GM23248 (cell line): ENCODE measurements at regions not wholly inside any gene's neighbourhood (a gene's known extent, or its start where the extent isn't known, plus 50 kb on each side); places are given as distances from the start of the nearest gene placed in this dataset.

Experiments used
- DNase-seq: peaks from one replicate; pipeline ENCODE4 v3.0.0-alpha.2; 2015
- H2AFZ ChIP-seq: fragments of 200-600 bp; sonication (generic); 2 replicates; pipeline ENCODE4 v1.6.1; 2016; ENCODE audit warnings: antibody characterized with exemption
- H3F3A ChIP-seq: fragments of 200-600 bp; sonication (generic); 2 replicates; pipeline ENCODE4 v1.6.1; 2016; ENCODE audit warnings: mild to moderate bottlenecking, antibody characterized with exemption, mixed run types; ENCODE audit not compliant: insufficient read depth
- H3K27ac ChIP-seq: fragments of 200-600 bp; sonication (generic); 2 replicates; pipeline ENCODE4 v1.5.1; 2016; ENCODE audit warnings: mild to moderate bottlenecking
- H3K27me3 ChIP-seq: fragments of 200-600 bp; sonication (generic); replicated peaks from 2 replicates; pipeline ENCODE4 v1.6.1; 2016; ENCODE audit warnings: mild to moderate bottlenecking; ENCODE audit not compliant: insufficient read depth
- H3K36me3 ChIP-seq: fragments of 200-600 bp; sonication (generic); 2 replicates; pipeline ENCODE4 v1.6.1; 2016; ENCODE audit warnings: low read depth, mild to moderate bottlenecking
- H3K4me1 ChIP-seq: fragments of 200-600 bp; sonication (generic); 2 replicates; pipeline ENCODE4 v1.6.1; 2016; ENCODE audit warnings: mild to moderate bottlenecking; ENCODE audit not compliant: insufficient read depth
- H3K4me2 ChIP-seq: fragments of 200-600 bp; sonication (generic); one replicate; pipeline ENCODE4 v1.6.1; 2016; ENCODE audit warnings: mild to moderate bottlenecking; ENCODE audit not compliant: unreplicated experiment
- H3K4me3 ChIP-seq: fragments of 200-600 bp; sonication (generic); 2 replicates; pipeline ENCODE4 v1.5.1; 2016; ENCODE audit warnings: mild to moderate bottlenecking
- H3K79me2 ChIP-seq: fragments of 200-600 bp; sonication (generic); 2 replicates; pipeline ENCODE4 v1.6.1; 2016; ENCODE audit warnings: mild to moderate bottlenecking; ENCODE audit not compliant: insufficient read depth
- H3K9ac ChIP-seq: fragments of 200-600 bp; sonication (generic); 2 replicates; pipeline ENCODE4 v1.6.1; 2016; ENCODE audit warnings: mild to moderate bottlenecking
- H3K9me2 ChIP-seq: fragments of 200-600 bp; sonication (generic); 2 replicates; pipeline ENCODE4 v1.6.1; 2016; ENCODE audit warnings: mixed run types, mild to moderate bottlenecking, moderate library complexity; ENCODE audit not compliant: insufficient read depth
- H3K9me3 ChIP-seq: fragments of 200-600 bp; sonication (generic); one replicate; pipeline ENCODE4 v1.6.1; 2017; ENCODE audit warnings: low read depth
- H4K20me1 ChIP-seq: fragments of 200-600 bp; sonication (generic); 2 replicates; pipeline ENCODE4 v1.6.0; 2016; ENCODE audit not compliant: insufficient read depth
- EZH2 ChIP-seq: fragments of 200-600 bp; sonication (generic); IDR thresholded peaks from 2 replicates; pipeline ENCODE4 v1.6.1; 2018; ENCODE audit warnings: antibody characterized with exemption, mild to moderate bottlenecking; ENCODE audit not compliant: insufficient read depth, poor library complexity, severe bottlenecking
- EZH2phosphoT487 ChIP-seq: fragments of 200-600 bp; sonication (generic); IDR thresholded peaks from 2 replicates; pipeline ENCODE4 v1.6.1; 2018; ENCODE audit warnings: antibody characterized with exemption, moderate library complexity, mild to moderate bottlenecking, low read depth; ENCODE audit not compliant: insufficient read depth
- WGBS, 2 experiments: methylation state at CpG; one replicate each; pipeline ENCODE4 v1.1.6; 2015 to 2017; ENCODE audit warnings: low lambda C conversion rate in 2 of 2, low coverage in 1 of 2; ENCODE audit errors: missing lambda C conversion rate in 2 of 2; 5-methylcytosine and 5-hydroxymethylcytosine counted together
- in situ Hi-C: fragments of 300-500 bp; cut with MboI; formaldehyde crosslinking; loops from 2 replicates; pipeline ENCODE4 v1.15.0; 2020

GRCh38 chr14:100392356-100392755 is 69.2 kb downstream of the SLC25A47 start:
- H3K27me3 ChIP-seq: no peaks in the 10 kb centered on the region
- peaks cover 17% of the 10 kb centered on the region for H3K4me1 ChIP-seq
- H3K9ac ChIP-seq: peak overlapping the region; percentile 19
- peak overlapping the region; percentile 25 for H3K27ac ChIP-seq
- H3K4me3 ChIP-seq: no peak overlapping the region
- no peaks in the 10 kb centered on the region for H3K9me3 ChIP-seq
- 43 to 45% methylated on average over 11 of the region's 11 CpGs for WGBS, 2 experiments
- peaks cover 10% of the 10 kb centered on the region; the same call in 1 of the 2 replicates for H3F3A ChIP-seq
- no peaks in the 10 kb centered on the region for H4K20me1 ChIP-seq
- H3K79me2 ChIP-seq: peaks cover 58% of the 10 kb centered on the region
- H3K36me3 ChIP-seq: no peaks in the 10 kb centered on the region
- DNase-seq: peak; percentile 54
- in situ Hi-C loops: no loop called here
- peak overlapping the region; percentile 13 for H3K4me2 ChIP-seq
- H3K9me2 ChIP-seq: no peaks in the 10 kb centered on the region
- TF ChIP-seq EZH2phosphoT487 (no peak), EZH2 (no peak)
- no peak overlapping the region for H2AFZ ChIP-seq

- Histone ChIP-seq H3K9ac (no peak overlapping the region), H3K27me3 (no peaks in the 10 kb centered on the region), H2AFZ (no peak overlapping the region), H3K9me2 (no peaks in the 10 kb centered on the region), H3K79me2 (peaks cover 49% of the 10 kb centered on the region), H3K27ac (no peak overlapping the region), H3K36me3 (no peaks in the 10 kb centered on the region), H3K9me3 (no peaks in the 10 kb centered on the region), H3K4me2 (no peak overlapping the region), H4K20me1 (no peaks in the 10 kb centered on the region), H3K4me3 (no peak overlapping the region), H3K4me1 (peaks cover 17% of the 10 kb centered on the region), H3F3A (peaks cover 10% of the 10 kb centered on the region; the same call in 1 of the 2 replicates)
- 86 to 90% methylated on average over 9 to 10 of the region's 10 CpGs for WGBS, 2 experiments
- in situ Hi-C loops: no loop called here
- DNase-seq: no peak
- TF ChIP-seq EZH2phosphoT487: no peak
- no peak for TF ChIP-seq EZH2
Observed at GRCh38 chr14:100393362-100393761, 70.2 kb downstream of the SLC25A47 start.

GRCh38 chr14:100393906-100394732 is 71.0 kb downstream of the SLC25A47 start:
- no peak overlapping the region for H2AFZ ChIP-seq
- no peaks in the 10 kb centered on the region for H4K20me1 ChIP-seq
- no peak for DNase-seq
- H3K4me1 ChIP-seq: peaks cover 17% of the 10 kb centered on the region
- H3K79me2 ChIP-seq: peaks cover 44% of the 10 kb centered on the region
- H3F3A ChIP-seq: peaks cover 10% of the 10 kb centered on the region; the same call in 1 of the 2 replicates
- H3K9me2 ChIP-seq: no peaks in the 10 kb centered on the region
- H3K9ac ChIP-seq: no peak overlapping the region
- no peaks in the 10 kb centered on the region for H3K9me3 ChIP-seq
- in situ Hi-C loops: no loop called here
- H3K4me2 ChIP-seq: no peak overlapping the region
- WGBS, 2 experiments: 95 to 96% methylated on average over 11 of the region's 11 CpGs
- no peaks in the 10 kb centered on the region for H3K36me3 ChIP-seq
- no peak for TF ChIP-seq EZH2phosphoT487
- no peak for TF ChIP-seq EZH2
- no peaks in the 10 kb centered on the region for H3K27me3 ChIP-seq
- no peak overlapping the region for H3K27ac ChIP-seq
- no peak overlapping the region for H3K4me3 ChIP-seq

DNA sequence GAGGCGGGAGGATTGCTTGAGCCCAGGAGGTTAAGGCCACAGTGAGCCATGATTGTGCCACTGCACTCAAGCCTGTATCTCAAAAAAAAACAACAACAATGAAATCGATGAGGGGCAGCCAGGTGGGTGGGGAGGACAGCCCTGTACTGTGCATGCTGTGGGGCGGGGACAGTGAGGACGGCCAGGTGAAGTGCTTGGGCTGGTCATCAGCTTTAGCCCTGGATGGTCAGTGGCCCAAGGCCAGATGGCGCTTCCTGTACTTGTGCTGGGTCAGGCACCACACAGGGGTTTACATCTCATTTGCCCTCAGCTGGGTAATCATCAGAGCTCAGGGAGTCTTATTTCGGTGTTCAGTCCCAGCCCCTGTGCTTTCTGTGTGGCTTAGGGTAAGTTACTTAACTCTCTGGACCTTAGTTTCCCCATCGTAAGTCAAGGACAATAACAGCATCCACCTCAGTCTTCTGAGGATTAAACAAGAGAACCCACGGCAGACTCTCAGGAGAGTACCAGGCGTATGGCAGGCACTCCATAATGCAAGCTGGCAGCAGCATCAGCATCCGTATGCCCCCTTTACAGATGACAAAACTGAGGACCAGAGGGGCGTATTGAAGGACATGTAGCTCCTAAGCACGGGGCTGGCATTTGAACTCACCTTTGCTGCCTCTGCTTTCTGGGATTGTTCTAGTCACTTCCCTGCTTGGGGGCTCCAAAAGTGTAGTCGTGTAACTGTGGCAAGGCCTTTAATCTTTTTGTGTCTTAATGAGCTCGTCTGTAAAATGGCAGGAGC is 71.9 kb downstream of the SLC25A47 start:
- in situ Hi-C loops: no loop called here
- TF ChIP-seq EZH2 (no peak), EZH2phosphoT487 (no peak)
- no peak overlapping the region for H3K27ac ChIP-seq
- no peaks in the 10 kb centered on the region for H3K36me3 ChIP-seq
- no peak for DNase-seq
- H3K27me3 ChIP-seq: no peaks in the 10 kb centered on the region
- WGBS, 2 experiments: 91 to 93% methylated on average over 14 of the region's 14 CpGs
- H3K4me3 ChIP-seq: no peak overlapping the region
- H3K4me1 ChIP-seq: peaks cover 17% of the 10 kb centered on the region
- H3K9ac ChIP-seq: no peak overlapping the region
- peaks cover 44% of the 10 kb centered on the region for H3K79me2 ChIP-seq
- no peaks in the 10 kb centered on the region for H3K9me2 ChIP-seq
- H4K20me1 ChIP-seq: no peaks in the 10 kb centered on the region
- no peak overlapping the region for H3K4me2 ChIP-seq
- peaks cover 10% of the 10 kb centered on the region; the same call in 1 of the 2 replicates for H3F3A ChIP-seq
- no peak overlapping the region for H2AFZ ChIP-seq
- H3K9me3 ChIP-seq: no peaks in the 10 kb centered on the region
